Breast epithelium (tissue), 4 donors: ENCODE measurements at regions not wholly inside any gene's neighbourhood (a gene's known extent, or its start where the extent isn't known, plus 50 kb on each side); places are given as distances from the start of the nearest gene placed in this dataset.
A peak's percentile ranks its signal among the peaks of the same experiment; 100 is the strongest.

ENCODE experiments used
- DNase-seq, 2 donors: peaks; one replicate each; pipeline ENCODE4 v3.0.0-alpha.2; 2019; ENCODE audit warnings: low spot score in 2 of 2
- H3K27ac ChIP-seq, 2 donors: fragments of 200-600 bp; sonication (generic) in 1 of 2; one replicate each; pipeline ENCODE4 v1.5.1; 2016 to 2019; ENCODE audit warnings: mild to moderate bottlenecking in 1 of 2
- H3K27me3 ChIP-seq, 2 donors: fragments of 200-600 bp; sonication (generic) in 1 of 2; one replicate each; pipeline versions ENCODE4 v1.5.1 to v1.6.0; 2017 to 2019; ENCODE audit warnings: control low read depth in 1 of 2, mild to moderate bottlenecking in 1 of 2
- H3K36me3 ChIP-seq: fragments of 200-600 bp; one replicate; pipeline ENCODE4 v1.5.1; 2019
- H3K4me1 ChIP-seq, 2 donors: fragments of 200-600 bp; sonication (generic); one replicate each; pipeline ENCODE4 v1.5.1; 2016 to 2019; ENCODE audit warnings: control low read depth in 1 of 2
- H3K4me3 ChIP-seq, 3 donors: fragments of 200-600 bp; sonication (generic); 1 replicate in 2 of 3; 2 replicates in 1 of 3; pipeline ENCODE4 v1.5.1; 2016 to 2019; ENCODE audit warnings: mild to moderate bottlenecking in 3 of 3, moderate library complexity in 2 of 3
- H3K9me3 ChIP-seq, 2 donors: fragments of 200-600 bp; sonication (generic) in 1 of 2; one replicate each; pipeline ENCODE4 v1.5.1; 2016 to 2019; ENCODE audit warnings: control low read depth in 1 of 2
- CTCF ChIP-seq, 3 donors: fragments of 450-650 bp; IDR thresholded peaks; one replicate each; pipeline ENCODE4 v1.5.1; 2016 to 2017; ENCODE audit warnings: antibody characterized with exemption in 3 of 3, mild to moderate bottlenecking in 3 of 3, moderate library complexity in 3 of 3
- POLR2A ChIP-seq: fragments of 450-650 bp; IDR thresholded peaks from one replicate; pipeline ENCODE4 v1.6.1; 2016; ENCODE audit warnings: antibody characterized with exemption, mild to moderate bottlenecking, moderate library complexity
- POLR2AphosphoS5 ChIP-seq, 3 donors: sonication (generic); formaldehyde crosslinking; IDR thresholded peaks; one replicate each; pipeline ENCODE4 v1.6.1; 2017; ENCODE audit warnings: antibody characterized with exemption in 3 of 3
- intact Hi-C: fragments of 100-400 bp; cut with DNase I; formaldehyde crosslinking; loops from one replicate; pipeline ENCODE4 v1.15.1; 2023; ENCODE audit warnings: low total_unique reads

GRCh38 chr21:28749536-28749935 lies 243.1 kb downstream of the LTN1 start:
- Histone ChIP-seq H3K4me3 (no peak overlapping the region), H3K9me3 (no peaks in the 10 kb centered on the region), H3K4me1 (no peaks in the 10 kb centered on the region), H3K36me3 (no peaks in the 10 kb centered on the region), H3K27ac (no peak overlapping the region), H3K27me3 (no peaks in the 10 kb centered on the region)
- no peak for DNase-seq
- intact Hi-C loops: no loop called here
- no peak for TF ChIP-seq POLR2A
- TF ChIP-seq CTCF (IDR thresholded peaks at IDR 0.05): no peak
- TF ChIP-seq POLR2AphosphoS5 (IDR thresholded peaks at IDR 0.05): no peak

- intact Hi-C loops: no loop called here
- no peak overlapping the region for H3K4me3 ChIP-seq
- no peaks in the 10 kb centered on the region for H3K9me3 ChIP-seq
- H3K27ac ChIP-seq: no peak overlapping the region
- TF ChIP-seq POLR2AphosphoS5 (IDR thresholded peaks at IDR 0.05) (no peak), POLR2A (no peak), CTCF (IDR thresholded peaks at IDR 0.05) (no peak)
- no peak for DNase-seq
- no peaks in the 10 kb centered on the region for H3K4me1 ChIP-seq
- H3K27me3 ChIP-seq: no peaks in the 10 kb centered on the region
- no peaks in the 10 kb centered on the region for H3K36me3 ChIP-seq
Observed at GRCh38 chr21:28747464-28747863, 245.2 kb downstream of the LTN1 start.

GRCh38 chr21:28746166-28746565 lies 246.5 kb downstream of the LTN1 start:
- Histone ChIP-seq H3K4me1 (no peaks in the 10 kb centered on the region), H3K27ac (no peak overlapping the region), H3K4me3 (no peak overlapping the region), H3K27me3 (no peaks in the 10 kb centered on the region), H3K36me3 (no peaks in the 10 kb centered on the region), H3K9me3 (no peaks in the 10 kb centered on the region)
- intact Hi-C loops: no loop called here
- DNase-seq: no peak
- TF ChIP-seq POLR2A (no peak), CTCF (IDR thresholded peaks at IDR 0.05) (no peak), POLR2AphosphoS5 (IDR thresholded peaks at IDR 0.05) (no peak)

- H3K9me3 ChIP-seq: no peaks in the 10 kb centered on the region
- intact Hi-C loops: no loop called here
- H3K4me1 ChIP-seq: no peaks in the 10 kb centered on the region
- DNase-seq: peak; percentile 63 to 68
- no peaks in the 10 kb centered on the region for H3K27me3 ChIP-seq
- H3K36me3 ChIP-seq: no peaks in the 10 kb centered on the region
- H3K27ac ChIP-seq: peak overlapping the region; percentile 68 to 72
- peak; percentile 92 to 99 (median 99) for TF ChIP-seq CTCF (IDR thresholded peaks at IDR 0.05)
- no peak for TF ChIP-seq POLR2AphosphoS5 (IDR thresholded peaks at IDR 0.05)
- peak overlapping the region; percentile 41 to 67 (median 54) for H3K4me3 ChIP-seq
Observed at GRCh38 chr21:28745131-28746016, 247.3 kb downstream of the LTN1 start.

GRCh38 chr21:28743723-28744122 lies 249.0 kb downstream of the LTN1 start:
- DNase-seq: no peak
- TF ChIP-seq POLR2A (no peak), CTCF (IDR thresholded peaks at IDR 0.05) (no peak)
- intact Hi-C loops: no loop called here
- Histone ChIP-seq H3K4me3 (no peak overlapping the region), H3K36me3 (no peaks in the 10 kb centered on the region), H3K4me1 (no peaks in the 10 kb centered on the region), H3K9me3 (no peaks in the 10 kb centered on the region), H3K27ac (no peak overlapping the region), H3K27me3 (no peaks in the 10 kb centered on the region)
